Liver (tissue), 8 donors: ENCODE measurements at regions not wholly inside any gene's neighbourhood (a gene's known extent, or its start where the extent isn't known, plus 50 kb on each side); places are given as distances from the start of the nearest gene placed in this dataset.

Experiments used
- DNase-seq: peaks from one replicate; pipeline ENCODE4 v3.0.0-alpha.2; 2017; ENCODE audit warnings: low spot score
- H3K27ac ChIP-seq, 2 donors: one replicate each; pipeline ENCODE4 v1.7.0; 2013; ENCODE audit warnings: inconsistent platforms in 2 of 2, low read length in 2 of 2, control low read depth in 1 of 2, low read depth in 1 of 2, mild to moderate bottlenecking in 1 of 2
- H3K27me3 ChIP-seq, 4 donors: one replicate each; pipeline versions ENCODE4 v1.6.1 to v1.7.0; 2013; ENCODE audit warnings: low read length in 3 of 4, inconsistent platforms in 1 of 4, mild to moderate bottlenecking in 1 of 4, moderate library complexity in 1 of 4; ENCODE audit not compliant: control insufficient read depth in 4 of 4, insufficient read depth in 4 of 4
- H3K36me3 ChIP-seq, 4 donors: one replicate each; pipeline versions ENCODE4 v1.6.1 to v1.7.0; 2013; ENCODE audit warnings: low read length in 3 of 4, mild to moderate bottlenecking in 3 of 4, low read depth in 1 of 4, moderate library complexity in 1 of 4; ENCODE audit not compliant: control insufficient read depth in 4 of 4, insufficient read depth in 3 of 4
- H3K4me1 ChIP-seq, 4 donors: one replicate each; pipeline versions ENCODE4 v1.6.1 to v1.7.0; 2013; ENCODE audit warnings: low read length in 3 of 4, mild to moderate bottlenecking in 3 of 4, moderate library complexity in 1 of 4; ENCODE audit not compliant: control insufficient read depth in 4 of 4, insufficient read depth in 4 of 4
- H3K4me3 ChIP-seq, 3 donors: one replicate each; pipeline versions ENCODE4 v1.6.1 to v1.7.0; 2013; ENCODE audit warnings: low read length in 3 of 3, control low read depth in 1 of 3, low read depth in 1 of 3, mild to moderate bottlenecking in 1 of 3
- H3K9ac ChIP-seq, 2 donors: one replicate each; pipeline ENCODE4 v1.7.0; 2013; ENCODE audit warnings: low read length in 2 of 2, mild to moderate bottlenecking in 2 of 2, moderate library complexity in 2 of 2, control low read depth in 1 of 2, low read depth in 1 of 2
- H3K9me3 ChIP-seq, 4 donors: one replicate each; pipeline versions ENCODE4 v1.6.1 to v1.7.0; 2013; ENCODE audit warnings: low read length in 3 of 4; ENCODE audit not compliant: control insufficient read depth in 4 of 4
- ATF3 ChIP-seq: IDR thresholded peaks from 2 replicates; pipeline ENCODE4 v1.6.1; 2016; ENCODE audit warnings: antibody characterized with exemption
- CTCF ChIP-seq: fragments of 150-350 bp; IDR thresholded peaks from 2 replicates; pipeline ENCODE4 v1.5.1; 2017; ENCODE audit warnings: improper control_type of control experiment, low read depth, low read length; ENCODE audit not compliant: missing input control
- FOXA1 ChIP-seq: IDR thresholded peaks from 2 replicates; pipeline ENCODE4 v1.6.1; 2016; ENCODE audit warnings: antibody characterized with exemption
- FOXA2 ChIP-seq: IDR thresholded peaks from 2 replicates; pipeline ENCODE4 v1.6.1; 2016; ENCODE audit warnings: antibody characterized with exemption
- GABPA ChIP-seq, 2 donors: IDR thresholded peaks in 1 of 2; conservative IDR thresholded peaks in 1 of 2; 2 replicates each; pipeline ENCODE4 v1.6.1; 2016; ENCODE audit warnings: antibody characterized with exemption in 2 of 2, mild to moderate bottlenecking in 1 of 2, moderate library complexity in 1 of 2
- HNF4G ChIP-seq: IDR thresholded peaks from 2 replicates; pipeline ENCODE4 v1.6.1; 2016; ENCODE audit warnings: antibody characterized with exemption
- MAX ChIP-seq: IDR thresholded peaks from 2 replicates; pipeline ENCODE4 v1.6.1; 2016; ENCODE audit warnings: antibody characterized with exemption
- NR2F2 ChIP-seq: IDR thresholded peaks from 2 replicates; pipeline ENCODE4 v1.6.1; 2016; ENCODE audit warnings: antibody characterized with exemption
- RAD21 ChIP-seq, 2 donors: IDR thresholded peaks; 2 replicates each; pipeline ENCODE4 v1.6.1; 2016; ENCODE audit warnings: antibody characterized with exemption in 2 of 2, mild to moderate bottlenecking in 2 of 2
- REST ChIP-seq: IDR thresholded peaks from 2 replicates; pipeline ENCODE4 v1.6.1; 2016; ENCODE audit warnings: antibody characterized with exemption, mild to moderate bottlenecking
- TAF1 ChIP-seq: conservative IDR thresholded peaks from 2 replicates; pipeline ENCODE4 v1.6.1; 2016; ENCODE audit warnings: antibody characterized with exemption, mild to moderate bottlenecking
- WGBS: extraction: QIAGEN DNeasy Blood & Tissue Kit; methylation state at CpG from one replicate; pipeline ENCODE4 v1.1.7; 2013; 5-methylcytosine and 5-hydroxymethylcytosine counted together
- donor health status: healthy.
- donor health status: healthy.
- donor health status: healthy.
- donor health status: healthy.
- donor health status: healthy.

GRCh38 chr2:88307817-88308216, 137.7 kb downstream of the THNSL2 start:
- Histone ChIP-seq H3K4me1 (no peaks in the 10 kb centered on the region), H3K27me3 (no peaks in the 10 kb centered on the region), H3K9ac (no peak overlapping the region), H3K36me3 (no peaks in the 10 kb centered on the region), H3K9me3 (no peaks in the 10 kb centered on the region), H3K27ac (no peak overlapping the region), H3K4me3 (no peak overlapping the region)
- TF ChIP-seq GABPA (IDR thresholded peaks at IDR 0.05 in 1 of 2, conservative IDR thresholded peaks at IDR 0.05 in 1 of 2) (no peak), RAD21 (IDR thresholded peaks at IDR 0.05) (peak; percentile 61 to 74), MAX (no peak), TAF1 (no peak), CTCF (peak; percentile 39)
- no peak for DNase-seq

GRCh38 chr2:88303865-88304264, 133.7 kb downstream of the THNSL2 start:
- 85% methylated on average over 3 of the region's 3 CpGs for WGBS
- Histone ChIP-seq H3K4me3 (no peak overlapping the region), H3K9me3 (no peaks in the 10 kb centered on the region), H3K4me1 (no peaks in the 10 kb centered on the region), H3K27ac (no peak overlapping the region), H3K9ac (no peak overlapping the region), H3K36me3 (no peaks in the 10 kb centered on the region), H3K27me3 (no peaks in the 10 kb centered on the region)
- TF ChIP-seq REST, result no peak
- no peak for TF ChIP-seq ATF3
- TF ChIP-seq TAF1, result no peak
- no peak for TF ChIP-seq CTCF
- no peak for TF ChIP-seq NR2F2
- no peak for TF ChIP-seq HNF4G
- no peak for TF ChIP-seq RAD21 (IDR thresholded peaks at IDR 0.05)
- TF ChIP-seq GABPA (IDR thresholded peaks at IDR 0.05 in 1 of 2, conservative IDR thresholded peaks at IDR 0.05 in 1 of 2), result no peak
- TF ChIP-seq FOXA2, result no peak
- TF ChIP-seq FOXA1, result no peak
- DNase-seq, result no peak
